ENCODE measurements at regions not wholly inside any gene's neighbourhood (a gene's known extent, or its start where the extent isn't known, plus 50 kb on each side); places are given as distances from the start of the nearest gene placed in this dataset.

DNA sequence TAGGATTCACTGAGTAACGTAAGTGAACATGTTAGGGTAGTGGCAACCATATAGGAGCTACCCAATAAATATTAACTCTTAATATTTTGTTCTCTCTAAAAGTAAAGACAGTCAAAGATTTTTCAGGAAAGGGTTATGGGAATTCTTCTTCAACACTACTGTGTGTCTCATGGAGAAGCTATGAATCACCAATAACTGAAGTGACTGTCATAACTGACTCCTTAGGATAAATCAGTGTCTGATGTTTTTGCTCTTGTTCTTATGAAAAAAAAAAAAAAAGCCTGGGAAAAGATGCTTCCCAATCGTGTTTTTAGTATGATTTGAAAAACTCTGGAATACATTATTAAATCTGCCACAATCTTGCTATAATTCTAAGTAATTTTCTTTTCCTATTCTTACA, 111.2 kb upstream of the CEP126 start:
- Histone ChIP-seq H3K4me1 (ENCODE audit: control insufficient read depth in 2 of 2, insufficient read depth in 1 of 2, low read depth in 1 of 2, low read length in 2 of 2) (no peaks in the 10 kb centered on the region), H3K27me3 (ENCODE audit: control insufficient read depth in 3 of 3, insufficient read depth in 3 of 3, low read depth in 1 of 3, low read length in 3 of 3) (no peaks in the 10 kb centered on the region), H3K9me3 (replicated peaks in 1 of 2; ENCODE audit: control insufficient read depth in 2 of 2, insufficient read depth in 1 of 2, low read depth in 1 of 2, low read length in 2 of 2) (no peaks in the 10 kb centered on the region), H2BK120ac (ENCODE audit: low read depth, low read length) (no peak overlapping the region), H3K27ac (replicated peaks; ENCODE audit: low read length) (no peak overlapping the region), H3K18ac (ENCODE audit: low read length) (no peak overlapping the region), H3K23ac (ENCODE audit: low read depth, low read length, poor library complexity) (no peak overlapping the region), H3K79me1 (ENCODE audit: low read depth, low read length) (no peaks in the 10 kb centered on the region), H4K8ac (ENCODE audit: low read depth, low read length) (no peak overlapping the region), H2AK5ac (ENCODE audit: low read depth, low read length) (no peak overlapping the region), H3K4ac (ENCODE audit: low read length) (no peak overlapping the region), H3K14ac (ENCODE audit: low read length) (no peak overlapping the region), H3K36me3 (replicated peaks in 1 of 2; ENCODE audit: control insufficient read depth in 2 of 2, insufficient read depth in 2 of 2, low read length in 2 of 2) (no peaks in the 10 kb centered on the region), H4K91ac (ENCODE audit: low read depth, low read length, poor library complexity) (no peak overlapping the region), H3K4me2 (ENCODE audit: insufficient read depth, low read length, poor library complexity, severe bottlenecking) (no peak overlapping the region), H2BK12ac (ENCODE audit: low read length) (no peak overlapping the region), H2BK5ac (ENCODE audit: low read length) (no peak overlapping the region), H3K4me3 (ENCODE audit: low read length in 2 of 2) (no peak overlapping the region), H3K9ac (ENCODE audit: low read depth, low read length, poor library complexity) (no peak overlapping the region), H2AFZ (ENCODE audit: low read length) (no peak overlapping the region), H2BK15ac (ENCODE audit: low read length) (no peak overlapping the region)
- DNase-seq (ENCODE audit: low spot score) = no peak
- no CpG with 5 or more reads among the region's 2 CpGs for WGBS, 2 donors (ENCODE audit: extremely low coverage in 2 of 2, insufficient read length in 2 of 2, insufficient replicate concordance in 1 of 2)

DNA sequence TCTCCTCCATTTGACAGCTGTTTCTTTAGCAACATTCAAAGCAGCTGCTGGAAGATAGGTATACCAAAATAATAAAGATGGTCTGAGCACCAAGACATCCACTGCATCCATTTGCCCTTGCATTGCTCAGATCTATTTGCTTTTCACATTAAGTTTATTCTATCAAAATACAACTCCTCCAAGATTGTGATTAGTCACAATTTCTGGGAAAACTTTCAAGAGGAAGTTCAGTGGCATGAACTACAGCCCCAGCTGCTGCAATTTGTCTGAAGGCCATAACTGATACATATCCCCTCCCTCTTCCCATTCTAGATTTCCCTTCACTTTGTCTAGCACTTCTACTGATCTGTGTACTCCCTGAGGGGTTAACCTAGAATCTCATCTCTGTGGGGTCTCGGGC, 117.5 kb upstream of the CEP126 start:
- no peaks in the 10 kb centered on the region for H3K79me1 ChIP-seq (ENCODE audit: low read depth, low read length)
- H2AK5ac ChIP-seq (ENCODE audit: low read depth, low read length) = no peak overlapping the region
- no CpG with 5 or more reads among the region's 1 CpG for WGBS, 2 donors (ENCODE audit: extremely low coverage in 2 of 2, insufficient read length in 2 of 2, insufficient replicate concordance in 1 of 2)
- H3K4me1 ChIP-seq (ENCODE audit: control insufficient read depth in 2 of 2, insufficient read depth in 1 of 2, low read depth in 1 of 2, low read length in 2 of 2) = no peaks in the 10 kb centered on the region
- no peak overlapping the region for H4K91ac ChIP-seq (ENCODE audit: low read depth, low read length, poor library complexity)
- H3K14ac ChIP-seq (ENCODE audit: low read length) = no peak overlapping the region
- no peak overlapping the region for H3K4me2 ChIP-seq (ENCODE audit: insufficient read depth, low read length, poor library complexity, severe bottlenecking)
- no peak overlapping the region for H3K4me3 ChIP-seq (ENCODE audit: low read length in 2 of 2)
- no peak overlapping the region for H3K27ac ChIP-seq (replicated peaks; ENCODE audit: low read length)
- no peak overlapping the region for H4K8ac ChIP-seq (ENCODE audit: low read depth, low read length)
- no peak overlapping the region for H2BK5ac ChIP-seq (ENCODE audit: low read length)
- no peak overlapping the region for H2AFZ ChIP-seq (ENCODE audit: low read length)
- no peak overlapping the region for H3K18ac ChIP-seq (ENCODE audit: low read length)
- H3K9me3 ChIP-seq (replicated peaks in 1 of 2; ENCODE audit: control insufficient read depth in 2 of 2, insufficient read depth in 1 of 2, low read depth in 1 of 2, low read length in 2 of 2) = no peaks in the 10 kb centered on the region
- H3K4ac ChIP-seq (ENCODE audit: low read length) = no peak overlapping the region
- no peaks in the 10 kb centered on the region for H3K27me3 ChIP-seq (ENCODE audit: control insufficient read depth in 3 of 3, insufficient read depth in 3 of 3, low read depth in 1 of 3, low read length in 3 of 3)
- no peak overlapping the region for H2BK12ac ChIP-seq (ENCODE audit: low read length)
- no peaks in the 10 kb centered on the region for H3K36me3 ChIP-seq (replicated peaks in 1 of 2; ENCODE audit: control insufficient read depth in 2 of 2, insufficient read depth in 2 of 2, low read length in 2 of 2)
- no peak overlapping the region for H3K23ac ChIP-seq (ENCODE audit: low read depth, low read length, poor library complexity)
- no peak overlapping the region for H3K9ac ChIP-seq (ENCODE audit: low read depth, low read length, poor library complexity)
- H2BK120ac ChIP-seq (ENCODE audit: low read depth, low read length) = no peak overlapping the region
- no peak for DNase-seq (ENCODE audit: low spot score)
- no peak overlapping the region for H2BK15ac ChIP-seq (ENCODE audit: low read length)

DNA sequence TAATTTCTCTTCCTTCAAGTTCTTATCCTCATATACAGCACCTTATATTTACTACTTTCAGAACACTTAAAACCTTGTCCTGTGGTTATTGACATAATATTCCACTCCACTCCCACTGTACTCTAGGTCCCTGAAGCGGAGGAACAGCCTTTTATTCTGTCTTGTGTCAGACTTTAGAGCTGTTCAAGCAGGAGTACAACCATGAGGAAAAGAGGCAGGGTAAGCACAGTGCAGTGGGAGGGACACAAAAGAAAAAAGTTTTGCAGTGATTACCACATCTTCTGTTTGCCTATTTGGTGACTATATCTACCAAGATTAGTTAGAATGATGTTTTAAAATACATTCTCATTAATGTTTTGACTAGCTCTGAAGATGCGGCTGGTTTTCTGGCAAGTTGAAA, 122.0 kb upstream of the CEP126 start:
- H3K4me1 ChIP-seq (ENCODE audit: control insufficient read depth in 2 of 2, insufficient read depth in 1 of 2, low read depth in 1 of 2, low read length in 2 of 2) = no peaks in the 10 kb centered on the region
- H3K4ac ChIP-seq (ENCODE audit: low read length) = no peak overlapping the region
- no peak overlapping the region for H2BK5ac ChIP-seq (ENCODE audit: low read length)
- no peak for DNase-seq (ENCODE audit: low spot score)
- no peak overlapping the region for H3K23ac ChIP-seq (ENCODE audit: low read depth, low read length, poor library complexity)
- no peak overlapping the region for H4K8ac ChIP-seq (ENCODE audit: low read depth, low read length)
- H2BK15ac ChIP-seq (ENCODE audit: low read length) = no peak overlapping the region
- H3K4me3 ChIP-seq (ENCODE audit: low read length in 2 of 2) = no peak overlapping the region
- H3K27ac ChIP-seq (replicated peaks; ENCODE audit: low read length) = no peak overlapping the region
- H4K91ac ChIP-seq (ENCODE audit: low read depth, low read length, poor library complexity) = no peak overlapping the region
- H2BK120ac ChIP-seq (ENCODE audit: low read depth, low read length) = no peak overlapping the region
- H3K27me3 ChIP-seq (ENCODE audit: control insufficient read depth in 3 of 3, insufficient read depth in 3 of 3, low read depth in 1 of 3, low read length in 3 of 3) = no peaks in the 10 kb centered on the region
- no peak overlapping the region for H2AK5ac ChIP-seq (ENCODE audit: low read depth, low read length)
- H3K18ac ChIP-seq (ENCODE audit: low read length) = no peak overlapping the region
- H2AFZ ChIP-seq (ENCODE audit: low read length) = no peak overlapping the region
- no peak overlapping the region for H3K14ac ChIP-seq (ENCODE audit: low read length)
- whole genome bisulfite sequencing, 2 donors (ENCODE audit: extremely low coverage in 2 of 2, insufficient read length in 2 of 2, insufficient replicate concordance in 1 of 2) = no CpG with 5 or more reads among the region's 2 CpGs
- no peak overlapping the region for H3K4me2 ChIP-seq (ENCODE audit: insufficient read depth, low read length, poor library complexity, severe bottlenecking)
- no peaks in the 10 kb centered on the region for H3K36me3 ChIP-seq (replicated peaks in 1 of 2; ENCODE audit: control insufficient read depth in 2 of 2, insufficient read depth in 2 of 2, low read length in 2 of 2)
- H3K9ac ChIP-seq (ENCODE audit: low read depth, low read length, poor library complexity) = no peak overlapping the region
- H2BK12ac ChIP-seq (ENCODE audit: low read length) = no peak overlapping the region
- no peaks in the 10 kb centered on the region for H3K79me1 ChIP-seq (ENCODE audit: low read depth, low read length)
- no peaks in the 10 kb centered on the region for H3K9me3 ChIP-seq (replicated peaks in 1 of 2; ENCODE audit: control insufficient read depth in 2 of 2, insufficient read depth in 1 of 2, low read depth in 1 of 2, low read length in 2 of 2)

DNA sequence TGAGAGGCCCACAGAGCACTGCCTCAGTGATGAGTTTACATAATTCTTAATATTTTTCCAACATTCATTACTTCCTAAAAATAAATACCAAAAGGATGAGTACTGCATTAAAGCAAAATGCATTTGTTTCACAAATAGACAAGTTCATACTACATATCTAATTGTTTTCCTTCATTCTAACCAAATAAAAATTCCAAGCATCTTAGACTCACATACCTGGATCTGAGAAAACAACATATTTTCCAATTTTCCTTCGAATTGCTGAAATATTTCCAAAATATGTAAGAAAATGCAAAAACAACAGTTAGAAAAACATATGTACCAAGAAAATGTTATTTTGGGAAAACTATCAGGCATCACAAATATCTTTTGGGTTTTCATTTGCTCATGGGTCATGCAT, 127.9 kb upstream of the CEP126 start:
- no peak overlapping the region for H3K9ac ChIP-seq (ENCODE audit: low read depth, low read length, poor library complexity)
- no peak for DNase-seq (ENCODE audit: low spot score)
- H3K9me3 ChIP-seq (replicated peaks in 1 of 2; ENCODE audit: control insufficient read depth in 2 of 2, insufficient read depth in 1 of 2, low read depth in 1 of 2, low read length in 2 of 2) = no peaks in the 10 kb centered on the region
- H2BK120ac ChIP-seq (ENCODE audit: low read depth, low read length) = no peak overlapping the region
- H3K4me3 ChIP-seq (ENCODE audit: low read length in 2 of 2) = no peak overlapping the region
- H3K4me2 ChIP-seq (ENCODE audit: insufficient read depth, low read length, poor library complexity, severe bottlenecking) = no peak overlapping the region
- H2BK5ac ChIP-seq (ENCODE audit: low read length) = no peak overlapping the region
- H4K8ac ChIP-seq (ENCODE audit: low read depth, low read length) = no peak overlapping the region
- no peak overlapping the region for H3K27ac ChIP-seq (replicated peaks; ENCODE audit: low read length)
- H3K4ac ChIP-seq (ENCODE audit: low read length) = no peak overlapping the region
- no peaks in the 10 kb centered on the region for H3K79me1 ChIP-seq (ENCODE audit: low read depth, low read length)
- H3K23ac ChIP-seq (ENCODE audit: low read depth, low read length, poor library complexity) = no peak overlapping the region
- H2BK15ac ChIP-seq (ENCODE audit: low read length) = no peak overlapping the region
- no peak overlapping the region for H2AFZ ChIP-seq (ENCODE audit: low read length)
- no peaks in the 10 kb centered on the region for H3K36me3 ChIP-seq (replicated peaks in 1 of 2; ENCODE audit: control insufficient read depth in 2 of 2, insufficient read depth in 2 of 2, low read length in 2 of 2)
- H2BK12ac ChIP-seq (ENCODE audit: low read length) = no peak overlapping the region
- no peaks in the 10 kb centered on the region for H3K4me1 ChIP-seq (ENCODE audit: control insufficient read depth in 2 of 2, insufficient read depth in 1 of 2, low read depth in 1 of 2, low read length in 2 of 2)
- no peak overlapping the region for H3K14ac ChIP-seq (ENCODE audit: low read length)
- no peak overlapping the region for H3K18ac ChIP-seq (ENCODE audit: low read length)
- WGBS, 2 donors (ENCODE audit: extremely low coverage in 2 of 2, insufficient read length in 2 of 2, insufficient replicate concordance in 1 of 2) = no CpG with 5 or more reads among the region's 1 CpG
- H2AK5ac ChIP-seq (ENCODE audit: low read depth, low read length) = no peak overlapping the region
- H4K91ac ChIP-seq (ENCODE audit: low read depth, low read length, poor library complexity) = no peak overlapping the region
- no peaks in the 10 kb centered on the region for H3K27me3 ChIP-seq (ENCODE audit: control insufficient read depth in 3 of 3, insufficient read depth in 3 of 3, low read depth in 1 of 3, low read length in 3 of 3)
